Mesendoderm (in vitro differentiated cells): ENCODE measurements at regions not wholly inside any gene's neighbourhood (a gene's known extent, or its start where the extent isn't known, plus 50 kb on each side); places are given as distances from the start of the nearest gene placed in this dataset.

Experiments used
- DNase-seq: peaks from one replicate; pipeline ENCODE4 v3.0.0; 2013
- H2AK5ac ChIP-seq: 2 replicates; pipeline ENCODE4 v1.6.1; 2013; ENCODE audit warnings: low read length, inconsistent platforms
- H2BK120ac ChIP-seq: 2 replicates; pipeline ENCODE4 v1.6.1; 2013; ENCODE audit warnings: low read depth, mild to moderate bottlenecking, low read length, moderate library complexity, mixed read lengths
- H2BK15ac ChIP-seq: replicated peaks from 2 replicates; pipeline ENCODE4 v1.6.1; 2013; ENCODE audit warnings: low read depth, mild to moderate bottlenecking, moderate library complexity
- H2BK5ac ChIP-seq: 2 replicates; pipeline ENCODE4 v1.6.1; 2013; ENCODE audit warnings: low read length, inconsistent platforms
- H3K18ac ChIP-seq: 2 replicates; pipeline ENCODE4 v1.6.1; 2013; ENCODE audit warnings: mild to moderate bottlenecking, low read length, mixed read lengths
- H3K23ac ChIP-seq: one replicate; pipeline ENCODE4 v1.6.1; 2013; ENCODE audit warnings: low read length
- H3K27ac ChIP-seq: 2 replicates; pipeline ENCODE4 v1.5.1; 2013; ENCODE audit warnings: low read depth, mild to moderate bottlenecking, inconsistent platforms, low read length, moderate library complexity
- H3K27me3 ChIP-seq: 2 replicates; pipeline ENCODE4 v1.6.1; 2013; ENCODE audit warnings: low read length, control low read depth, mild to moderate bottlenecking, inconsistent platforms; ENCODE audit not compliant: insufficient read depth, poor library complexity
- H3K36me3 ChIP-seq: 2 replicates; pipeline ENCODE4 v1.6.1; 2013; ENCODE audit warnings: low read length, inconsistent platforms; ENCODE audit not compliant: control insufficient read depth, insufficient read depth
- H3K4ac ChIP-seq: one replicate; pipeline ENCODE4 v1.6.1; 2013; ENCODE audit warnings: low read depth, mild to moderate bottlenecking, low read length, moderate library complexity
- H3K4me1 ChIP-seq: 2 replicates; pipeline ENCODE4 v1.6.1; 2013; ENCODE audit warnings: low read depth, low read length, inconsistent platforms; ENCODE audit not compliant: control insufficient read depth
- H3K4me2 ChIP-seq: 2 replicates; pipeline ENCODE4 v1.6.1; 2013; ENCODE audit warnings: low read length
- H3K4me3 ChIP-seq: 2 replicates; pipeline ENCODE4 v1.5.1; 2013; ENCODE audit warnings: mild to moderate bottlenecking, low read length
- H3K56ac ChIP-seq: one replicate; pipeline ENCODE4 v1.6.1; 2013; ENCODE audit warnings: low read length
- H3K79me1 ChIP-seq: 2 replicates; pipeline ENCODE4 v1.6.1; 2013; ENCODE audit warnings: low read length, inconsistent platforms
- H3K79me2 ChIP-seq: 2 replicates; pipeline ENCODE4 v1.6.1; 2013; ENCODE audit warnings: mild to moderate bottlenecking, low read length; ENCODE audit not compliant: control insufficient read depth, insufficient read depth
- H3K9ac ChIP-seq: 2 replicates; pipeline ENCODE4 v1.6.1; 2013; ENCODE audit warnings: low read length, inconsistent platforms
- H4K5ac ChIP-seq: one replicate; pipeline ENCODE4 v1.6.1; 2013; ENCODE audit warnings: low read length
- H4K8ac ChIP-seq: one replicate; pipeline ENCODE4 v1.6.1; 2013; ENCODE audit warnings: low read depth, mild to moderate bottlenecking, control low read depth, low read length, moderate library complexity
- WGBS: extraction: QIAGEN DNeasy Blood & Tissue Kit; methylation state at CpG from one replicate; pipeline ENCODE4 v1.1.7; 2013; ENCODE audit warnings: low lambda C conversion rate, missing lambda C conversion rate; ENCODE audit not compliant: insufficient coverage; ENCODE audit errors: extremely low coverage; 5-methylcytosine and 5-hydroxymethylcytosine counted together

DNA sequence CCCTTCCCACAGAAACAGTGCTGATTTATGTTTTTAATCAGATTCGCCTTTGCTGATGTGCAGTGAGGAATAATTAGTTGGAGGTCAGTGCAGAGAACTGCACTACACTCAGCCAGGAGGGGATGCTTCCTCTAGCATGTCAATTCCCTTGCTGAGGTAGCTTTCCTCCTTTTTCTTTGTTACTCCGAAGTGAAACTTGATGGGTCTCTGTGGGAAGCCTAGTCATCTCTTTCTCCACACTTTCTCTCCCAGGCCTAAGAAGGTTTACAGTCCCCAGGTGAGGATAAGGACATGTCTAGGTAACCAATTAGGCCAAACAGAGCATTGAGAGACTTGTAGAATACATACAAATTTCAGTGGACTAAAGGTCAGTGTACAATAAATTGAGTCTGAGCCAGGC is 461.8 kb downstream of the KIF4B start:
- no peak overlapping the region for H3K23ac ChIP-seq
- no peaks in the 10 kb centered on the region for H3K36me3 ChIP-seq
- H3K9ac ChIP-seq: no peak overlapping the region
- no peak overlapping the region for H3K18ac ChIP-seq
- H2BK15ac ChIP-seq: no peak overlapping the region
- no peaks in the 10 kb centered on the region for H3K27me3 ChIP-seq
- H3K79me1 ChIP-seq: no peaks in the 10 kb centered on the region
- no peak overlapping the region for H3K4ac ChIP-seq
- no peaks in the 10 kb centered on the region for H3K4me1 ChIP-seq
- H2AK5ac ChIP-seq: no peak overlapping the region
- no peak overlapping the region for H3K4me3 ChIP-seq
- no peaks in the 10 kb centered on the region for H3K79me2 ChIP-seq
- H2BK5ac ChIP-seq: no peak overlapping the region
- H4K8ac ChIP-seq: no peak overlapping the region
- H3K27ac ChIP-seq: no peak overlapping the region
- H3K56ac ChIP-seq: no peak overlapping the region
- no peak overlapping the region for H2BK120ac ChIP-seq
- no peak for DNase-seq
- H4K5ac ChIP-seq: no peak overlapping the region
- no peak overlapping the region for H3K4me2 ChIP-seq
- WGBS: no CpG with 5 or more reads among the region's 2 CpGs

DNA sequence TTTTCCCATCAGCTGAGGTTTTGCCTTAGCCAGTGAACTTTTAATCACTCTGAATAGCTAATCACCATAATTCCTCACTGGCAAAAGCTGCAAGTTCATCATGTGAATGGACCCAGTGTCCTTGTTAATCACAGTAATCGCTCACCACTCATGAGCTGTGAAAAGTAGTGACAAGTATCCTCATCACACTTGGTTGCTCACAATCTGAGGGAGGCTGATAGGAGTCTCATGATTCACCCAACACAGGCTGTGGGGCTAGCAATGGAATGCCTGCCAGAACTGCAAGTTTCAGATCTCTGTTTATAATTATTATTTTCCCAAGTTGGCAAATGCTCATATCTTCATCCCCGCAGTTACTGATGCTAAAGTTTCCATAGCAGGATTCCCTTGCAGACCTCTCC is 467.2 kb downstream of the KIF4B start:
- peak; percentile 62 for DNase-seq
- Histone ChIP-seq H3K4me1 (no peaks in the 10 kb centered on the region), H3K4me2 (no peak overlapping the region), H3K79me1 (no peaks in the 10 kb centered on the region), H2BK120ac (no peak overlapping the region), H2BK5ac (no peak overlapping the region), H3K27ac (no peak overlapping the region), H3K79me2 (no peaks in the 10 kb centered on the region), H4K8ac (no peak overlapping the region), H4K5ac (no peak overlapping the region), H2BK15ac (no peak overlapping the region), H3K23ac (no peak overlapping the region), H3K56ac (no peak overlapping the region), H2AK5ac (no peak overlapping the region), H3K9ac (no peak overlapping the region), H3K4me3 (no peak overlapping the region), H3K4ac (no peak overlapping the region), H3K27me3 (no peaks in the 10 kb centered on the region), H3K18ac (no peak overlapping the region), H3K36me3 (no peaks in the 10 kb centered on the region)
- no CpG with 5 or more reads among the region's 2 CpGs for WGBS

DNA sequence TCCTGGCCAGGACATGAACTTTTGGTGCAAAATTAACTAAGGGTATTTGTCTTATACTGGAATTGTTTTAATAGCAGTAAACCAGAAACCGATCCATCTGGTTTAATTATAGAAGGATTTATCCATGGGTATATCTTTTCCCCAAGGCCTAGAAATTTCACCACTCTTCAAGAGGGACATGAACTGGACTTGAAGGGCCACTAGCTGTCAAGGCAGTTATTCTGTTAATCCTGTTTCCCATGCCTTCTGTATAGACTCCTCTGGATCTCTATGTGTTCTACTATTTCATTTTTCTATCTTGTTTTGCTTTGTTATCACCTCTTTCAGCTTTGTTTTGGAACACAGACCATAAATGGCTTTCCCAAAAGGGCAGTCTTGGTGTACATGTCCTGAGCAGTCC is 467.6 kb downstream of the KIF4B start:
- H3K27me3 ChIP-seq: no peaks in the 10 kb centered on the region
- H2BK120ac ChIP-seq: no peak overlapping the region
- H2AK5ac ChIP-seq: no peak overlapping the region
- no peak overlapping the region for H4K8ac ChIP-seq
- no peak for DNase-seq
- H2BK5ac ChIP-seq: no peak overlapping the region
- no peak overlapping the region for H2BK15ac ChIP-seq
- H3K56ac ChIP-seq: no peak overlapping the region
- no peaks in the 10 kb centered on the region for H3K79me1 ChIP-seq
- no CpG with 5 or more reads among the region's 1 CpG for WGBS
- H4K5ac ChIP-seq: no peak overlapping the region
- no peaks in the 10 kb centered on the region for H3K79me2 ChIP-seq
- H3K4me2 ChIP-seq: no peak overlapping the region
- no peak overlapping the region for H3K27ac ChIP-seq
- H3K9ac ChIP-seq: no peak overlapping the region
- no peaks in the 10 kb centered on the region for H3K4me1 ChIP-seq
- H3K36me3 ChIP-seq: no peaks in the 10 kb centered on the region
- H3K18ac ChIP-seq: no peak overlapping the region
- no peak overlapping the region for H3K4ac ChIP-seq
- no peak overlapping the region for H3K4me3 ChIP-seq
- H3K23ac ChIP-seq: no peak overlapping the region

DNA sequence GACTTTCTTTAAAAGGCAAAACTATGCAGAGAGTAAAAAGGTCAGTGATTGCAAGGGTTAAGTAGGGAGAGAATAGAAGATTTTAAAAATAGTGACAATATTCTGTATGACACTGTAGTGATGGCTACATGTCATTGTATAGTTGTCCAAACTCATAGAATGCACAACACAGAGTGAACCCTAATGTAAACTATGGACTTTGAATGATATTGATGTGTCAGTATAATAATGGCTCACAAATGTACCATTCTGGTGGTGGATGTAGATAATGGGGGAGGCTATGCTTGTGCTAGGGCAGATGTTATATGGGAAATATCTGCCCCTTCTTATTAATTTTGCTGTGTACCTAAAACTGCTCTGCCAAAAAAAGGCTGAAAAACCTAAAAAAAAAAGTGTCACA is 468.9 kb downstream of the KIF4B start:
- no peak for DNase-seq
- Histone ChIP-seq H2BK120ac (no peak overlapping the region), H3K9ac (no peak overlapping the region), H2AK5ac (no peak overlapping the region), H3K4ac (no peak overlapping the region), H3K4me1 (no peaks in the 10 kb centered on the region), H3K79me2 (no peaks in the 10 kb centered on the region), H3K4me2 (no peak overlapping the region), H3K36me3 (no peaks in the 10 kb centered on the region), H2BK5ac (no peak overlapping the region), H3K56ac (no peak overlapping the region), H2BK15ac (no peak overlapping the region), H3K23ac (no peak overlapping the region), H3K18ac (no peak overlapping the region), H3K27ac (no peak overlapping the region), H3K4me3 (no peak overlapping the region), H3K27me3 (no peaks in the 10 kb centered on the region), H3K79me1 (no peaks in the 10 kb centered on the region), H4K5ac (no peak overlapping the region), H4K8ac (no peak overlapping the region)

DNA sequence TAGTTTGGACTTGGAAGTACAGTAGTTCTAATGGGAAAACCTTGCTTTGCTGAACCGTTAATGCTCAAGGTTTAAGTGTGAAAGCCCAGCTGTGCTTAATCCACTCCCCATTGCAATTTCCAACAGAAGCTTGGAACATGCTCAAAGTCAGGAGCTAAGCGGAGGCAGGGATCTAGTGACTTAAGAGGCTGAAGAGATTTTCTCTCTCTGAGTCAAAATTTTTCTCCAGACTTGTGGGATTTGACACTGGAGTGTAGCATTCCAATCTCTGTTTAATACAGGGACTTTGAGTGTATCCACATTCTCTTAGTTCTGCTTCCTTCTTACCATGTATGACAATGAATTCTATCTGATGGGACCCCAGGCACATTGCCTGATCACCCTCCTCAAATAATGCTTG is 471.8 kb downstream of the KIF4B start:
- DNase-seq: peak; percentile 22
- no CpG with 5 or more reads among the region's 2 CpGs for WGBS
- no peak overlapping the region for H3K4me2 ChIP-seq
- H3K4me3 ChIP-seq: no peak overlapping the region
- no peak overlapping the region for H4K5ac ChIP-seq
- no peak overlapping the region for H3K56ac ChIP-seq
- no peak overlapping the region for H3K27ac ChIP-seq
- no peak overlapping the region for H3K9ac ChIP-seq
- H2BK5ac ChIP-seq: no peak overlapping the region
- H3K4ac ChIP-seq: no peak overlapping the region
- H3K23ac ChIP-seq: no peak overlapping the region
- H3K79me2 ChIP-seq: no peaks in the 10 kb centered on the region
- H4K8ac ChIP-seq: no peak overlapping the region
- H3K79me1 ChIP-seq: no peaks in the 10 kb centered on the region
- no peak overlapping the region for H3K18ac ChIP-seq
- no peak overlapping the region for H2BK15ac ChIP-seq
- H2BK120ac ChIP-seq: no peak overlapping the region
- no peak overlapping the region for H2AK5ac ChIP-seq
- H3K36me3 ChIP-seq: no peaks in the 10 kb centered on the region
- H3K27me3 ChIP-seq: no peaks in the 10 kb centered on the region
- no peaks in the 10 kb centered on the region for H3K4me1 ChIP-seq

DNA sequence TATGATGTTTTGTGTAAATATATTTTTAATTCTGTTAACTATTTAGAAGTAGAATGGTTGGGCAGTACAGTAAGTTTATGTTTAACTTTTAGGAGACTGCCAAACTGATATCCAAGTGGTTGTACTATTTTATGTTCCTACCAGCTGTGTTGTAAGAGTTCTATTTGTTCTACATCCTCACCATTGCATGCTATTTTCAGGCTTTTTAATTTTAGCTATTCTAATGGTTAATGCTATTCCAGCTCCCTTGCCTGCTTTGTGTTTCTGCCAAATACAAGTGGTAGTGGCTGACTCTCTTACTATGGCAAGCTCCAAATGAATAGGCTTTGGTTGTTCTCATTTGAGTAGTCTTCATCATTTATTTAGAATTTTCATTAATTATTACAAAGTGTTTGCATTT is 476.4 kb downstream of the KIF4B start:
- Histone ChIP-seq H3K79me1 (no peaks in the 10 kb centered on the region), H2BK5ac (no peak overlapping the region), H3K79me2 (no peaks in the 10 kb centered on the region), H3K36me3 (no peaks in the 10 kb centered on the region), H3K4ac (no peak overlapping the region), H3K56ac (no peak overlapping the region), H3K27me3 (no peaks in the 10 kb centered on the region), H2BK15ac (no peak overlapping the region), H3K27ac (no peak overlapping the region), H2AK5ac (no peak overlapping the region), H3K4me3 (no peak overlapping the region), H3K23ac (no peak overlapping the region), H3K9ac (no peak overlapping the region), H2BK120ac (no peak overlapping the region), H3K4me1 (no peaks in the 10 kb centered on the region), H3K4me2 (no peak overlapping the region), H4K8ac (no peak overlapping the region), H3K18ac (no peak overlapping the region), H4K5ac (no peak overlapping the region)
- DNase-seq: no peak
